A673 (cell line): ENCODE measurements at regions not wholly inside any gene's neighbourhood (a gene's known extent, or its start where the extent isn't known, plus 50 kb on each side); places are given as distances from the start of the nearest gene placed in this dataset.

Experiments used
- BruUV-seq: library from RNA; stranded (reverse); fragments of 400-500 nt; replicated peaks from 2 replicates; lab custom pipeline; 2021; lab: Mats Ljungman, UMichigan
- CTCF ChIA-PET: fragments of 300-600 bp; sonication (Branson Sonifier 250); formaldehyde crosslinking; loops from one replicate; lab custom pipeline; 2022; ENCODE audit warnings: antibody characterized with exemption; lab: Charles Lee
- POLR2A ChIA-PET: fragments of 300-600 bp; sonication (Branson Sonifier 250); formaldehyde crosslinking; loops from one replicate; lab custom pipeline; 2022; ENCODE audit warnings: antibody characterized with exemption; ENCODE audit not compliant: low non-redundant PET; lab: Charles Lee
- DNase-seq: peaks from one replicate; pipeline ENCODE4 v3.0.0-alpha.2; 2015; ENCODE audit warnings: low spot score
- H3K27ac ChIP-seq: fragments of 200-600 bp; sonication (generic); 2 replicates; pipeline ENCODE4 v1.5.1; 2016; ENCODE audit warnings: mixed run types, low read depth, mild to moderate bottlenecking, mixed read lengths, antibody characterized with exemption, low read length; ENCODE audit not compliant: poor library complexity, severe bottlenecking
- H3K27me3 ChIP-seq: fragments of 200-600 bp; sonication (generic); replicated peaks from 2 replicates; pipeline ENCODE4 v1.6.1; 2017; ENCODE audit warnings: mixed run types, low read depth, mild to moderate bottlenecking, mixed read lengths, antibody characterized with exemption, low read length; ENCODE audit not compliant: insufficient read depth, poor library complexity
- H3K36me3 ChIP-seq: fragments of 200-600 bp; sonication (generic); 2 replicates; pipeline ENCODE4 v1.6.1; 2016; ENCODE audit warnings: mixed run types, mild to moderate bottlenecking, mixed read lengths, antibody characterized with exemption, low read length; ENCODE audit not compliant: insufficient read depth, poor library complexity, severe bottlenecking
- H3K4me1 ChIP-seq: fragments of 200-600 bp; sonication (generic); 2 replicates; pipeline ENCODE4 v1.6.1; 2017; ENCODE audit warnings: mixed run types, mild to moderate bottlenecking, mixed read lengths, antibody characterized with exemption, low read length; ENCODE audit not compliant: insufficient read depth, poor library complexity, severe bottlenecking
- H3K4me3 ChIP-seq: fragments of 200-600 bp; sonication (generic); 2 replicates; pipeline ENCODE4 v1.5.1; 2016; ENCODE audit warnings: low read depth, mixed run types, mild to moderate bottlenecking, mixed read lengths, low read length; ENCODE audit not compliant: poor library complexity, severe bottlenecking
- H3K9me3 ChIP-seq: fragments of 200-600 bp; sonication (generic); 2 replicates; pipeline ENCODE4 v1.6.1; 2016; ENCODE audit warnings: mixed run types, low read depth, mild to moderate bottlenecking, mixed read lengths, antibody characterized with exemption, low read length; ENCODE audit not compliant: poor library complexity, severe bottlenecking
- EZH2 ChIP-seq: fragments of 200-600 bp; sonication (generic); IDR thresholded peaks from 2 replicates; pipeline ENCODE4 v1.6.1; 2017; ENCODE audit warnings: borderline replicate concordance, low read depth, mild to moderate bottlenecking, mixed read lengths, antibody characterized with exemption, low read length; ENCODE audit not compliant: poor library complexity, severe bottlenecking
- intact Hi-C: fragments of 100-400 bp; cut with micrococcal nuclease; formaldehyde crosslinking; loops from one replicate; pipeline ENCODE4 v1.10.0; 2022; ENCODE audit not compliant: unreplicated experiment
- TF ChIP-seq, protein P1 (sequence below): fragments of 300-800, 200-600 bp; sonication (generic); conservative IDR thresholded peaks from 2 replicates; pipeline ENCODE4 v1.5.1; 2017; ENCODE audit warnings: low read depth, mild to moderate bottlenecking, antibody characterized with exemption, low read length, moderate library complexity, mixed read lengths

DNA sequence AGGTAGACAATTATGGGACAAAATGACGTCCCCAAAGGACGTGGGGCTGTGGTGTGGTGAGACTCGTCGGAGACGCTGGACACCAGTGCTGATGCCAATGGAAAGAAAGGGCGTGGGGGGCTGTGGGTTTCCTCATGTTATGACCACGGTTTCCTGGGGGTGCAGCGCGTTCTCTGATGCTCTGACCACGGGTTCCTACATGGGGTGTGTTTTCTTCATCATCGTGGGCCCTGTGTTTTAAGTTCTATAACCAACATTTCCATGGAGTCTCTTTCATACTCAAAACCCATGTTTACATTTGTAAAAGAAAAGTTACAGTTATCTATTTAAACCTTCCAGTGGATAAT lies 141.6 kb downstream of the RTP5 start:
- Histone ChIP-seq H3K4me3 (no peak overlapping the region), H3K9me3 (no peaks in the 10 kb centered on the region), H3K27ac (no peak overlapping the region), H3K27me3 (no peaks in the 10 kb centered on the region), H3K4me1 (no peaks in the 10 kb centered on the region), H3K36me3 (no peaks in the 10 kb centered on the region)
- BruUV-seq = no TSS peak
- no peak for DNase-seq
- TF ChIP-seq EZH2 = no peak
- POLR2A ChIA-PET = no interaction called here
- CTCF ChIA-PET = no interaction called here
- intact Hi-C loops = no loop called here

- no peak for TF ChIP-seq EZH2
- TF ChIP-seq, protein P1, sequence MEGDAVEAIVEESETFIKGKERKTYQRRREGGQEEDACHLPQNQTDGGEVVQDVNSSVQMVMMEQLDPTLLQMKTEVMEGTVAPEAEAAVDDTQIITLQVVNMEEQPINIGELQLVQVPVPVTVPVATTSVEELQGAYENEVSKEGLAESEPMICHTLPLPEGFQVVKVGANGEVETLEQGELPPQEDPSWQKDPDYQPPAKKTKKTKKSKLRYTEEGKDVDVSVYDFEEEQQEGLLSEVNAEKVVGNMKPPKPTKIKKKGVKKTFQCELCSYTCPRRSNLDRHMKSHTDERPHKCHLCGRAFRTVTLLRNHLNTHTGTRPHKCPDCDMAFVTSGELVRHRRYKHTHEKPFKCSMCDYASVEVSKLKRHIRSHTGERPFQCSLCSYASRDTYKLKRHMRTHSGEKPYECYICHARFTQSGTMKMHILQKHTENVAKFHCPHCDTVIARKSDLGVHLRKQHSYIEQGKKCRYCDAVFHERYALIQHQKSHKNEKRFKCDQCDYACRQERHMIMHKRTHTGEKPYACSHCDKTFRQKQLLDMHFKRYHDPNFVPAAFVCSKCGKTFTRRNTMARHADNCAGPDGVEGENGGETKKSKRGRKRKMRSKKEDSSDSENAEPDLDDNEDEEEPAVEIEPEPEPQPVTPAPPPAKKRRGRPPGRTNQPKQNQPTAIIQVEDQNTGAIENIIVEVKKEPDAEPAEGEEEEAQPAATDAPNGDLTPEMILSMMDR = no peak
- no peak for DNase-seq
- no peak overlapping the region for H3K27ac ChIP-seq
- no peaks in the 10 kb centered on the region for H3K27me3 ChIP-seq
- intact Hi-C loops = no loop called here
- ChIA-PET CTCF (no interaction called here), POLR2A (no interaction called here)
- H3K4me3 ChIP-seq = no peak overlapping the region
- H3K36me3 ChIP-seq = no peaks in the 10 kb centered on the region
- H3K4me1 ChIP-seq = no peaks in the 10 kb centered on the region
- no peaks in the 10 kb centered on the region for H3K9me3 ChIP-seq
- no TSS peak for BruUV-seq
These were observed 142.0 kb downstream of the RTP5 start for GRCh38 chr2:242011516-242011915.

DNA sequence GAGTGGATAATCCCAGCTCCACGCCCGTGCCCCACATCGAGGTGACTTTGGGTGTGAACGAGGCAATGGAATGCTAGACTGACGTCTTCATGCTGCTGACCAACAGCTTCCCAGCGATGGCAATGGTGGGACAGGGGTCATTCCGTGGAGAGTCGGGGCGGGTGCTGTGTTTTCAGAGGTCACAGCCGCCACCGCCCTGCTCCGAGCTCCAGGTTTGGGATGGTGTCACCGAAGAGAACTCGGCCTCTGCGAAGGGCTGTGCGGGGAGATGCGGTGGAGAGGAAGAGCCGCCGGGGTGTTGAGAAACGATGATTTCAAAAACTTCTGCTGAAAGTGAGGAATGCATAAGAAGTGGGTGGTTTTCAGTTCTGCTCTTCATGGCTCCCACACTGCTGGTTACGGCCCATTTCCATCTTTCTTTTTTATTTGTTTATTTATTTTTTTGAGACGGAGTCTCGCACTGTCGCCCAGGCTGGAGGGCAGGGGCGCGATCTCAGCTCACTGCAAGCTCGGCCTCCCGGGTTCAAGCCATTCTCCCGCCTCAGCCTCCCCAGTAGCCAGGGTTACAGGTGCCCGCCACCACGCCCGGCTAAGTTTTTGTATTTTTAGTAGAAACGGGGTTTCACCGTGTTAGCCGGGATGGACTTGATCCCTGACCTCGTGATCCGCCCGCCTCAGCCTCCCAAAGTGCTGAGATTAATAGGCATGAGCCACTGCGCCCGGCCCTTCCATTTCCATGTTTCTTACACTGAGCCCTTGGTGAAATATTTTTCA lies 142.6 kb downstream of the RTP5 start:
- intact Hi-C loops = no loop called here
- TF ChIP-seq, protein P1 = no peak
- TF ChIP-seq EZH2 = no peak
- H3K9me3 ChIP-seq = no peaks in the 10 kb centered on the region
- no TSS peak for BruUV-seq
- DNase-seq = no peak
- H3K4me1 ChIP-seq = no peaks in the 10 kb centered on the region
- H3K36me3 ChIP-seq = no peaks in the 10 kb centered on the region
- no peak overlapping the region for H3K27ac ChIP-seq
- POLR2A ChIA-PET = no interaction called here
- H3K27me3 ChIP-seq = no peaks in the 10 kb centered on the region
- no peak overlapping the region for H3K4me3 ChIP-seq
- CTCF ChIA-PET = no interaction called here
